Adrenal gland (tissue), 5 donors: ENCODE measurements at regions not wholly inside any gene's neighbourhood (a gene's known extent, or its start where the extent isn't known, plus 50 kb on each side); places are given as distances from the start of the nearest gene placed in this dataset.

Experiments used
- POLR2A ChIP-seq, 2 donors: fragments of 450-650 bp; IDR thresholded peaks; one replicate each; pipeline ENCODE4 v1.6.1; 2017; ENCODE audit warnings: antibody characterized with exemption in 2 of 2, mild to moderate bottlenecking in 2 of 2, moderate library complexity in 1 of 2
- TF ChIP-seq, protein P1 (sequence below), 6 experiments: fragments of 450-650 bp in 4 of 6; fragments of 200-600 bp in 2 of 6; sonication (generic) in 1 of 6; IDR thresholded peaks; 1 replicate in 5 of 6; 2 replicates in 1 of 6; pipeline versions ENCODE4 v1.5.1 to v1.8.0; 2016 to 2021; ENCODE audit warnings: antibody characterized with exemption in 6 of 6, mild to moderate bottlenecking in 2 of 6, moderate library complexity in 1 of 6
- donor health status: DM: no; HTN: no; CAD: no.

DNA sequence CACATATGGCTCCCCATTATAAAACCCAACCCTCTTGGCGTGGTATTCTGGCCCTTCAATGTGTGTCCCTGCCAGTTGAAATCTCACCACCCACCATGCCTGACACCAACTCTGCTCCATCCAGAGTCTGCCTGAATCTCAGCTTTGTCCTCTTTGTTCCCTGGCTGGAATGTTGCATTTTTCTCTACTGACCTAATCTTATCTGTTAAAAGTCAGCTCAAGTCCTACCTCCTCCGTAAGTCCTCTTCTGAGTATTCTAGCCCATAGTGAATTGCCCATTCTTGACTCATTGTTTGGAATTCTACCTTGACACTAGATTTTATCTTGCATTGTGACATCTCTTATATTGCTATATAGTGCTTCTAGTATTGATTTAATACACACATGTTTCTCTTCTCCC lies 207.1 kb upstream of the VLDLR start:
- TF ChIP-seq, protein P1, sequence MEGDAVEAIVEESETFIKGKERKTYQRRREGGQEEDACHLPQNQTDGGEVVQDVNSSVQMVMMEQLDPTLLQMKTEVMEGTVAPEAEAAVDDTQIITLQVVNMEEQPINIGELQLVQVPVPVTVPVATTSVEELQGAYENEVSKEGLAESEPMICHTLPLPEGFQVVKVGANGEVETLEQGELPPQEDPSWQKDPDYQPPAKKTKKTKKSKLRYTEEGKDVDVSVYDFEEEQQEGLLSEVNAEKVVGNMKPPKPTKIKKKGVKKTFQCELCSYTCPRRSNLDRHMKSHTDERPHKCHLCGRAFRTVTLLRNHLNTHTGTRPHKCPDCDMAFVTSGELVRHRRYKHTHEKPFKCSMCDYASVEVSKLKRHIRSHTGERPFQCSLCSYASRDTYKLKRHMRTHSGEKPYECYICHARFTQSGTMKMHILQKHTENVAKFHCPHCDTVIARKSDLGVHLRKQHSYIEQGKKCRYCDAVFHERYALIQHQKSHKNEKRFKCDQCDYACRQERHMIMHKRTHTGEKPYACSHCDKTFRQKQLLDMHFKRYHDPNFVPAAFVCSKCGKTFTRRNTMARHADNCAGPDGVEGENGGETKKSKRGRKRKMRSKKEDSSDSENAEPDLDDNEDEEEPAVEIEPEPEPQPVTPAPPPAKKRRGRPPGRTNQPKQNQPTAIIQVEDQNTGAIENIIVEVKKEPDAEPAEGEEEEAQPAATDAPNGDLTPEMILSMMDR (IDR thresholded peaks at IDR 0.05): no peak
- no peak for TF ChIP-seq POLR2A (IDR thresholded peaks at IDR 0.05)
